Neural cell (in vitro differentiated cells): ENCODE measurements at regions not wholly inside any gene's neighbourhood (a gene's known extent, or its start where the extent isn't known, plus 50 kb on each side); places are given as distances from the start of the nearest gene placed in this dataset.

ENCODE experiments used
- CTCF ChIP-seq: fragments of 450-650 bp; IDR thresholded peaks from 2 replicates; pipeline ENCODE4 v1.5.1; 2014; ENCODE audit warnings: antibody characterized with exemption, mild to moderate bottlenecking, moderate library complexity; ENCODE audit not compliant: poor library complexity, severe bottlenecking
- EP300 ChIP-seq: fragments of 450-650 bp; conservative IDR thresholded peaks from 2 replicates; pipeline ENCODE4 v1.6.1; 2014; ENCODE audit warnings: antibody characterized with exemption, mild to moderate bottlenecking, moderate library complexity; ENCODE audit not compliant: poor library complexity, severe bottlenecking
- EZH2 ChIP-seq: fragments of 200-600, 300-800 bp; shearing (Covaris generic), sonication (generic); IDR thresholded peaks from 2 replicates; pipeline ENCODE4 v1.6.1; 2014; ENCODE audit warnings: antibody characterized with exemption, low read length, borderline replicate concordance, mild to moderate bottlenecking; ENCODE audit not compliant: insufficient read depth, poor library complexity, severe bottlenecking
- MXI1 ChIP-seq: fragments of 450-650 bp; conservative IDR thresholded peaks from 2 replicates; pipeline ENCODE4 v1.6.1; 2014; ENCODE audit warnings: antibody characterized with exemption, mild to moderate bottlenecking; ENCODE audit not compliant: poor library complexity, severe bottlenecking
- RAD21 ChIP-seq: fragments of 450-650 bp; conservative IDR thresholded peaks from 2 replicates; pipeline ENCODE4 v1.6.1; 2014; ENCODE audit warnings: antibody characterized with exemption, mild to moderate bottlenecking, moderate library complexity

GRCh38 chr13:85492283-85492682 lies 306.9 kb downstream of the SLITRK6 start:
- TF ChIP-seq CTCF = no peak
- no peak for TF ChIP-seq EZH2
- TF ChIP-seq EP300 = no peak
- TF ChIP-seq RAD21 = no peak
- no peak for TF ChIP-seq MXI1
